ENCODE measurements at regions not wholly inside any gene's neighbourhood (a gene's known extent, or its start where the extent isn't known, plus 50 kb on each side); places are given as distances from the start of the nearest gene placed in this dataset.

GRCh38 chr6:121868206-121868605 lies 432.8 kb downstream of the GJA1 start:
- TF ChIP-seq EP300 (IDR thresholded peaks at IDR 0.05), result no peak
- no peak for TF ChIP-seq POLR2A (IDR thresholded peaks at IDR 0.05; ENCODE audit: low read length)
- TF ChIP-seq USF2 (IDR thresholded peaks at IDR 0.05), result no peak
- TF ChIP-seq HDAC2 (IDR thresholded peaks at IDR 0.05), result no peak
- TF ChIP-seq CHD2 (IDR thresholded peaks at IDR 0.05; ENCODE audit: low read length, partially characterized antibody), result no peak
- TF ChIP-seq CTCF (IDR thresholded peaks at IDR 0.05), result no peak
- TF ChIP-seq HOXA7 (CRISPR knock-in tag; IDR thresholded peaks at IDR 0.05), result no peak
- no peak for TF ChIP-seq JUNB (IDR thresholded peaks at IDR 0.05)
- no peak for TF ChIP-seq BCL3 (IDR thresholded peaks at IDR 0.05)
- TF ChIP-seq ATOH8 (CRISPR knock-in tag; IDR thresholded peaks at IDR 0.05; ENCODE audit: low read depth), result no peak

All from A549 (cell line).